ENCODE measurements at regions not wholly inside any gene's neighbourhood (a gene's known extent, or its start where the extent isn't known, plus 50 kb on each side); places are given as distances from the start of the nearest gene placed in this dataset.

DNA sequence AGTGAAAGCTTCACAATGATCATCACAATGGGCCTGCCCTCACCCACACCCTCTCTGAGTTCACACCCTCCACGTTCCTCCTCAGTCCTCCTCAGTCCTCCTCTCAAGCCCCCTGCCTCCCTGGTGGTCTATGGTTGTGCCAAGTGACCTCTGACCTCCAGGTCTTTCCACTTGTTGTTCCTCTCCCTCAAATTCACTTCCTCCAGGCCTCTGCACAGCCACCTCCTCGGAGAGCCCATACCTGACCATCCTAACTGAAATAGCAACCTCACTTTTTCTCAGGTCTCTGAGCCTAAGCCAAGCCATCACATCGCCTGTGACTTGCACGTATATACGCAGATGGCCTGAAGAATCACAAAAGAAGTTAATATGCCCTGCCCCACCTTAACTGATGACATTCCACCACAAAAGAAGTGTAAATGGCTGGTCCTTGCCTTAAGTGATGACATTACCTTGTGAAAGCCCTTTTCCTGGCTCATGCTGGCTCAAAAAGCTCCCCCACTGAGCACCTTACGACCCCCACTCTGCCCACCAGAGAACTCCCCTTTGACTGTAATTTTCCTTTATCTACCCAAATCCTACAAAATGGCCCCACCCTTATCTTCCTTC, 293.4 kb upstream of the TENM3 start:
- TF ChIP-seq JUND (IDR thresholded peaks at IDR 0.05; ENCODE audit: low read depth) = no peak
- in situ Hi-C loops (cut with HindIII; ENCODE audit: low pct_unique_long_range_greater_than_20kb, low sequenced_read_pairs) = no loop called here
- no peak for DNase-seq (ENCODE audit: low read depth in 1 of 2, low spot score in 1 of 2)

DNA sequence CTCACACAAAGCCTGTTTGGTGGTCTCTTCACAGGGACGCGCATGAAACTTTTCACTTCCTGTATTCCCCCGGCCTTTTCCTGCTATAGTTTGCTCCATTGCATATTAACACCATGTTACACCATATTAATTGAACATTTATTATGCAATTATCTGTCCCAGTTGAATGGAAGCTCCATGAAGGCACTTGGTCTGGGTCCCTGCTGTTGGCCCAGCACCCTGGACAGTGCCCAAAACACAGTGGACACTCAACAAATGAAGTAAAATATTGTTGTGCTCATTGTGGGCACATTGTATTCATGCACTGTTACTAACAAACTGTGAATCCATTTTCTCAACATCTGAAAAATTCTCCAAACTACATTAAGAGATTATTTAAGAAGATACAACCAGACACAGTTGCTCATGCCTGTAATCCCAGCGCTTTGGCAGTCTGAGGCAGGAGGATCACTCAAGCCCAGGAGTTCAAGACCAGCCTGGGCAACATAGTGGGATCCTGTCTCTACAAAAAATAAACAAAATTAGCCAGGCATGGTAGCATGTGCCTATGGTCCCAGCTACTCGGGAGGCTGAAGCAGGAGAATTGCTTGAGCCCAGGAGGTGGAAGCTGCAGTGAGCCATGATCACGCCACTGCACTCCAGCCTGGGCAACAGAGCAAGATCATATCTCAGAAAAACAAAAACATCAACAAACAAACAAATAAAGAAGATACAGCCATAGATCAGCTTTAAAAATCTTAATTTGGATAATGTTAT, 292.7 kb upstream of the TENM3 start:
- in situ Hi-C loops (cut with HindIII; ENCODE audit: low pct_unique_long_range_greater_than_20kb, low sequenced_read_pairs) = no loop called here
- no peak for TF ChIP-seq JUND (IDR thresholded peaks at IDR 0.05; ENCODE audit: low read depth)
- no peak for DNase-seq (ENCODE audit: low read depth in 1 of 2, low spot score in 1 of 2)

DNA sequence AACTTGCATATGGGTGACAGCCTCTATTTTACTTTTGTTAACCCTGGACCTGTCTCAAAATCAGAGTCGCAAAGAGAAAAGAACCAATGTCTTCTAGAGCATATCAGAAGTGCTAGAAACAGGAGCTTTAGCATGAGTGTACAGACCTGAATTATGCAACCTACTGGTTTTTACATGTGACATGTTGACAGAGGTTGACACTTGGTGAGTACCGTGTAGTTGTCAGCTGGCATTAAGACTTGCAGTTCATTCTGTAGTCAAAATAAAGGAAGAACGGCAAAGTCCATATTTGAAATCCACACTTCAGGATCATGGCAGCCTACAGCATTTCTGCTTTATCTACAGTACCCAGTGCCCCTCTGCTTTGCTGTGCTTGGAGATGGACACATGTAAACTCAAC, 291.9 kb upstream of the TENM3 start:
- no peak for TF ChIP-seq JUND (IDR thresholded peaks at IDR 0.05; ENCODE audit: low read depth)
- no peak for DNase-seq (ENCODE audit: low read depth in 1 of 2, low spot score in 1 of 2)
- in situ Hi-C loops (cut with HindIII; ENCODE audit: low pct_unique_long_range_greater_than_20kb, low sequenced_read_pairs) = no loop called here

DNA sequence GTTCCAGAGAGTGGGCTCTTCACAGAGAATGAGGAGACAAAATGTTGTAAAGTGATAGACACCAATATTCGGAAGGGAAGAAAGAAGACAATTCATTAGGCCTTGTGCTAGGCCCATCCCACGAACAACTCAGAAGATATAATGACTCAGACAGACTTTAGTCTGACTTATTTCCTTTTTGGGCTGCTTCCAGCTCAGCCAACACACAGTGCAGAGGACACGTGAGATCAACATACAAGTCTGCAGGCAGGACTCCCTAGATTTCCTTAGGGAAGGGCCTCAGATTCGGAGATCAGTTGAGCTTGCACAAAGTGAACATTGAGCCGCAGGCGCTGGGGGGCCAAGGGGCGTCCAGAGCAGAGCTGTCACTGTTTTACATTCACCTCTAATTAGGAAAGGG, 290.7 kb upstream of the TENM3 start:
- peak in 1 of 2 experiments; percentile 43 for DNase-seq (ENCODE audit: low read depth in 1 of 2, low spot score in 1 of 2)
- TF ChIP-seq JUND (IDR thresholded peaks at IDR 0.05; ENCODE audit: low read depth) = no peak
- in situ Hi-C loops (cut with HindIII; ENCODE audit: low pct_unique_long_range_greater_than_20kb, low sequenced_read_pairs) = no loop called here

DNA sequence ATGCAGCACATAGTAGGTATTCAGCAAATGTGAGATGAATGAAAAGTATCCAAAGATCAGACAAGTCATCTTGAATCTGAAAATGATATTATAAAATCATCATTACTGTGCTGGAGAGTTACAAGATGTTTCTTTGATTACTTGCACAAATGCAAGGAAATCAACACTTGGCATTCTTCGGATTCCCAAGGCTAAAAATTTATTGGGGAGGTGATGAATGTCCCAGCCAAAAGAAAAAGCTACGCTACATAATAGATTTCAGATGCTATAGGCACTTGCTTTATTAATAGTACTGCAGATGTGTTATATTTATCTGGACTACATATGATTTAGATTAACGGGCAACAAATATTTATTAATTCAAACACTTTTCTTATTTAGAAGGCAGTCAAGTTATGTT, 286.7 kb upstream of the TENM3 start:
- no peak for TF ChIP-seq JUND (IDR thresholded peaks at IDR 0.05; ENCODE audit: low read depth)
- in situ Hi-C loops (cut with HindIII; ENCODE audit: low pct_unique_long_range_greater_than_20kb, low sequenced_read_pairs) = no loop called here
- DNase-seq (ENCODE audit: low read depth in 1 of 2, low spot score in 1 of 2) = peak in 1 of 2 experiments; percentile 48

DNA sequence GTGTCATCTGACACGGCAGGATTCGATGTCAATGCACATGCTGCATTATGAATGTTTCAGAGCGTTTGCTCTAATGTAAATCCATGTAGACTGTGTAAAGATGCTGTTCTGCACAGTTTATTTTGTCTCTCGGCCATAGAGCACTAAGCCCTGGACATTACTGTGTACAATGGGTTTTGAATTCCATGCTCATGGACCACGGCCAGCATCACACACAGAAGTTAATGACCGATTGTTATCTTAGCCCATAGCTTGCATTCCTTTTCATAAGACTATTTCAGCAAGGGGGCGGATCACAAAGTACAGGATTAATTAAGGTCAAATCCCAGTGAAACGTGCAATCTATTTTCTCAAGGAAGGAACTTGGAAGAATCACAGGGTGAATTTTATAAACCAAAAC, 286.1 kb upstream of the TENM3 start:
- in situ Hi-C loops (cut with HindIII; ENCODE audit: low pct_unique_long_range_greater_than_20kb, low sequenced_read_pairs) = no loop called here
- peak; percentile 97 for TF ChIP-seq JUND (IDR thresholded peaks at IDR 0.05; ENCODE audit: low read depth)
- peak; percentile 7 to 98 for DNase-seq (ENCODE audit: low read depth in 1 of 2, low spot score in 1 of 2)

DNA sequence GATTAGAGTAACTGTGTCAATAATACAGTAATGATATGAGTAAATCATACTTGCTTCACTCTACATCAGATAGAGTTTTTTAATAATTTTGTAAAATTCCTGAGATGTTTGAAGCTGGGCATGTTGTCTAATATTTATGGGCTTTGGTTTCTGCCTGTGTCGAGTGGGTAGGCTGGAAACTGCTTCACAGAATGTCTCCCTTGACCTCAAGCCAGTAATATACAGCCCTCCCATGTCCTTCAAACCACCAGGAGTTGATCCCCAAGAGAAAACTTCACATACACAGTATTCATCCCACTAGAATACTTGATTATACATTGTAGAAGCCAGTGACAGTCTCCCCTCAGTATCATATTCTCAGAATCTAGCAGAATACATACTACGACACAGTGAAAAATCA, 284.8 kb upstream of the TENM3 start:
- peak in 1 of 2 experiments; percentile 60 for DNase-seq (ENCODE audit: low read depth in 1 of 2, low spot score in 1 of 2)
- in situ Hi-C loops (cut with HindIII; ENCODE audit: low pct_unique_long_range_greater_than_20kb, low sequenced_read_pairs) = no loop called here
- peak; percentile 22; the same call in 1 of the 2 replicates for TF ChIP-seq JUND (IDR thresholded peaks at IDR 0.05; ENCODE audit: low read depth)

DNA sequence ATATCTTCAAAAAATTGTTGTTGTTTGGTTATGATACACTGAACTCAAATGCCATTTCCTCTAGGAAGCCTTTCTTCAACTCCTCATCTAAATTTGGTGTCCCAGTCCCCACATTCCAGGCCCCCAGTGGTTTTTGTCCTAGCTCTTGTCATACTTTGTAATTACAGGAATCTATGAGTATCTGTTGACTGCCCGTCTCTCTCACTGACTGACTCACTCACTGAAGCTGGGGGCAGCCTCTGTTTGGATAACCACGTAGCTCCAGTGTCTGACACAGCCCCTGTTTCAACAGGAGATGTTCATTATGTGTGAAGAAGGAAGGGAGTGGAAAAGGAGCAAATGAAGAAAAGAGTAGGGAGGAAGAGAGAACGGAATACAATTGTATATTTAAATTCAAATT, 284.1 kb upstream of the TENM3 start:
- DNase-seq (ENCODE audit: low read depth in 1 of 2, low spot score in 1 of 2) = peak in 1 of 2 experiments; percentile 60
- in situ Hi-C loops (cut with HindIII; ENCODE audit: low pct_unique_long_range_greater_than_20kb, low sequenced_read_pairs) = no loop called here
- TF ChIP-seq JUND (IDR thresholded peaks at IDR 0.05; ENCODE audit: low read depth) = peak; percentile 23; the same call in 1 of the 2 replicates

DNA sequence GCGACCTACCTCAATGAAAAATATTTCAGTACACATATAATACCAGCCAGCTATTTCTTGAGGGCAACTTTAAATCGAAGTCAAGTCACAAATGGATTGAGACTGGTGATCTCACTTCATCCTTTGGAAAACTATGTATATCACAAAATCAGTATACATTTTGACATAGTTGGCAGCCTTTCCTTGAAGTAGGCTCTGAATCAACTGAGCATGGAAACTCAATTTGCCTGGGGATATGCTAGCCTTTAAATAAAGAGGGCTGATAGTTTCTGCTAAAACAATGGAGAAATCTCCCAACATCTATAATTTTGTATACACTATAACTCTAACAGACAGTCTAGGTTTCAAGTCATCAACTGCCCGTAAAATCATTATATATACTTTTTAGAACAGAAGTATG, 282.8 kb upstream of the TENM3 start:
- in situ Hi-C loops (cut with HindIII; ENCODE audit: low pct_unique_long_range_greater_than_20kb, low sequenced_read_pairs) = no loop called here
- peak; percentile 92 for TF ChIP-seq JUND (IDR thresholded peaks at IDR 0.05; ENCODE audit: low read depth)
- peak in 1 of 2 experiments; percentile 93 for DNase-seq (ENCODE audit: low read depth in 1 of 2, low spot score in 1 of 2)

DNA sequence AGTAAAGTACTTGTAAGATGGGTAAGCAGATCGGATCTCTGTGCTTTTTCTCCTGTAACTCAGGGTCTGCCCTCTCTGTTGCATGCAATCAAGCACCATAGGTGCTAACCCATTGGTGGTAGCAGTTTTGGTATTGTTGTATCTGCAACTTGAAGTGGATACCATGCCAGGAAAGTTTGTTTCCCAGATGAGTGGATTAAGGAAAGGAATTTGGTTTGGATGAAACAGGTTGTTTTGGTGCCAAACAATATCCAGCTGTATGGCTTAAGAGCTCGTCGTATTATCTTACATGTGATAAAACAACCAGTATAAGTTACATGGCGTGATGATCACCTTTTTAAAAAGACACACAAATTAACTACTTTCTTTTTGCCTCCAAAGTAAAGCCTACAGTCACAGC, 280.9 kb upstream of the TENM3 start:
- in situ Hi-C loops (cut with HindIII; ENCODE audit: low pct_unique_long_range_greater_than_20kb, low sequenced_read_pairs) = no loop called here
- DNase-seq (ENCODE audit: low read depth in 1 of 2, low spot score in 1 of 2) = peak in 1 of 2 experiments; percentile 85
- no peak for TF ChIP-seq JUND (IDR thresholded peaks at IDR 0.05; ENCODE audit: low read depth)

DNA sequence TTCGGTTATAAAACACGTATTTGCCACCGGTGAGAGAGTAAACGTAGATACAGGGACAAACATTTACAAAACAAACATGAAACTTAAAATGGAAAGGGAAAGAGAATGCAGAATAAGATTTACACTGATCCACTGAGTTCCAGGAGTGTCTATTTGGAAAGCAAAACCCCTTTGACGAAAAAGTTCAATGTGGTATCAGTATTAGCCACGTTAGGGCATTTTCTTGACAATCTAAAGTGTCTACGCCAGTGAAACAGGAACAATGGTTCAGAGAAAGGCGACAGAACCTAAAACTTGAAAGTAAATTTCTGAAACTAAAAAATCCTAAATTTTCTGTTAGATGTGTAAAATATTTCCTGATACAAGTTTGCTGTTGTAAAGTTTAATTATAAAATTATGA, 278.5 kb upstream of the TENM3 start:
- no peak for TF ChIP-seq JUND (IDR thresholded peaks at IDR 0.05; ENCODE audit: low read depth)
- in situ Hi-C loops (cut with HindIII; ENCODE audit: low pct_unique_long_range_greater_than_20kb, low sequenced_read_pairs) = no loop called here
- DNase-seq (ENCODE audit: low read depth in 1 of 2, low spot score in 1 of 2) = peak in 1 of 2 experiments; percentile 54

DNA sequence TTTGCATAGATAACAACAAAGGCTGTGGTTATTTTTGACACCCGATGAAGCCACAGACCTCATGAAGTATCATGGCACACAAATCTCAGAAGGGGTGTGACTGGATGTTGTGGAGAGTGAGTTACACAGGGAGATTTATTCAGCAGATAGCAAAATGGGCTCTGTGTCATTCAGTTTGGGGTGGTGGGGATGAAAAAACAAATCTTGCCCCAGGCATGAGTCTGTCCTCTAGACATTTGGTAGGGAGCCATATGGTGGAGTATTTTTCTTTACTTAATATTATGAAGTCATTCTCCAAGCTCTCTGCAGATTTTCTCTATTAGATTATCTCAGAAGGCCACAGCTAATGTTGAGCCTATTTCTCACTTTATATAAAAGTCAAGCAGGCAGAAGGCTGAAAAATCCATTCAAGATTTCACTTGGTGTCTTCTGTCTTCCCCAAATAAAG, 277.1 kb upstream of the TENM3 start:
- in situ Hi-C loops (cut with HindIII; ENCODE audit: low pct_unique_long_range_greater_than_20kb, low sequenced_read_pairs) = no loop called here
- DNase-seq (ENCODE audit: low read depth in 1 of 2, low spot score in 1 of 2) = no peak
- no peak for TF ChIP-seq JUND (IDR thresholded peaks at IDR 0.05; ENCODE audit: low read depth)

DNA sequence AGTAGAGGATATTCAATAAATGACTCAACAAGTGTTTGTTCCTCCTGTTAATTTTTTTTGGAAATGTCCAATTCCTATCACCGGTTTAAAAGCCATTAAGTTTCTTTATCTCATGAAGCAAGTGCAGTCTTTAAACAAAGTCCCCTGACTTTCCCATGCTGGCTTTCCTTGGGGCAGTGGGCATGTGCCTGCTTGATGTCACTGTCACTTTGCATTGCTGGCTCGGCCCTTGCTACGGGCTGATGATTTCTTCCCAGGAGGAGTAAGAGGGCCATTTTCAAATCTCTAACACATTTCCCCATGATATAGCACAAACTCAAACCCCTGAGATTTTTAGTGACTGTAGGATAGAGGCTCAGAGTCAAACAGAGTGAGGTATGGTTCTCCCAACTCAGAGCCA, 275.8 kb upstream of the TENM3 start:
- in situ Hi-C loops (cut with HindIII; ENCODE audit: low pct_unique_long_range_greater_than_20kb, low sequenced_read_pairs) = no loop called here
- no peak for TF ChIP-seq JUND (IDR thresholded peaks at IDR 0.05; ENCODE audit: low read depth)
- no peak for DNase-seq (ENCODE audit: low read depth in 1 of 2, low spot score in 1 of 2)
